Activated CD8-positive, alpha-beta memory T cell treated with anti-CD3 and anti-CD28 coated beads for 36 hours (primary cell): ENCODE measurements at regions not wholly inside any gene's neighbourhood (a gene's known extent, or its start where the extent isn't known, plus 50 kb on each side); places are given as distances from the start of the nearest gene placed in this dataset.

ENCODE experiments used
- CTCF ChIA-PET: fragments of 350-600 bp; sonication (Branson Sonifier 250); formaldehyde crosslinking; loops from one replicate; lab custom pipeline; 2021; ENCODE audit warnings: antibody characterized with exemption; lab: Charles Lee
- POLR2A ChIA-PET: fragments of 350-600 bp; sonication (Branson Sonifier 250); formaldehyde crosslinking; loops from one replicate; lab custom pipeline; 2021; ENCODE audit warnings: antibody characterized with exemption; lab: Charles Lee

- CTCF ChIA-PET, result no interaction called here
- POLR2A ChIA-PET, result no interaction called here
Measured at GRCh38 chr3:83500931-83501330, 1457.9 kb upstream of the CADM2 start.

- CTCF ChIA-PET, result no interaction called here
Measured at GRCh38 chr3:83513051-83513450, 1445.7 kb upstream of the CADM2 start.

GRCh38 chr3:83513677-83514076, 1445.1 kb upstream of the CADM2 start:
- CTCF ChIA-PET, result no interaction called here
- POLR2A ChIA-PET, result no interaction called here

More at GRCh38 chr3:83513051-83513450, 1445.7 kb upstream of the CADM2 start:
- POLR2A ChIA-PET, result no interaction called here

GRCh38 chr3:83514130-83514914, 1444.5 kb upstream of the CADM2 start:
- POLR2A ChIA-PET, result no interaction called here
- CTCF ChIA-PET, result no interaction called here

GRCh38 chr3:83515123-83515522, 1443.7 kb upstream of the CADM2 start:
- CTCF ChIA-PET, result no interaction called here
- POLR2A ChIA-PET, result no interaction called here

GRCh38 chr3:83523470-83524073, 1435.2 kb upstream of the CADM2 start:
- POLR2A ChIA-PET, result no interaction called here
- CTCF ChIA-PET, result no interaction called here

GRCh38 chr3:83524901-83525300, 1433.9 kb upstream of the CADM2 start:
- ChIA-PET CTCF (no interaction called here), POLR2A (no interaction called here)

- ChIA-PET POLR2A (no interaction called here), CTCF (no interaction called here)
Measured at GRCh38 chr3:83559082-83559481, 1399.7 kb upstream of the CADM2 start.

GRCh38 chr3:83567935-83568334, 1390.9 kb upstream of the CADM2 start:
- POLR2A ChIA-PET, result no interaction called here
- CTCF ChIA-PET, result no interaction called here

- CTCF ChIA-PET, result no interaction called here
- POLR2A ChIA-PET, result no interaction called here
Measured at GRCh38 chr3:83581546-83581945, 1377.2 kb upstream of the CADM2 start.

GRCh38 chr3:83601704-83602103, 1357.1 kb upstream of the CADM2 start:
- CTCF ChIA-PET, result no interaction called here
- POLR2A ChIA-PET, result no interaction called here

- ChIA-PET POLR2A (no interaction called here), CTCF (no interaction called here)
Measured at GRCh38 chr3:83622526-83622925, 1336.3 kb upstream of the CADM2 start.

GRCh38 chr3:83625261-83625660, 1333.5 kb upstream of the CADM2 start:
- CTCF ChIA-PET, result no interaction called here
- POLR2A ChIA-PET, result no interaction called here

- POLR2A ChIA-PET, result no interaction called here
- CTCF ChIA-PET, result no interaction called here
Measured at GRCh38 chr3:83628471-83628870, 1330.3 kb upstream of the CADM2 start.

GRCh38 chr3:83632526-83632925, 1326.3 kb upstream of the CADM2 start:
- CTCF ChIA-PET, result no interaction called here
- POLR2A ChIA-PET, result no interaction called here

GRCh38 chr3:83633758-83634157, 1325.0 kb upstream of the CADM2 start:
- POLR2A ChIA-PET, result no interaction called here
- CTCF ChIA-PET, result no interaction called here

GRCh38 chr3:83649692-83650091, 1309.1 kb upstream of the CADM2 start:
- CTCF ChIA-PET, result no interaction called here
- POLR2A ChIA-PET, result no interaction called here

GRCh38 chr3:83655083-83655482, 1303.7 kb upstream of the CADM2 start:
- ChIA-PET CTCF (no interaction called here), POLR2A (no interaction called here)

- ChIA-PET CTCF (no interaction called here), POLR2A (no interaction called here)
Measured at GRCh38 chr3:83662381-83662960, 1296.3 kb upstream of the CADM2 start.

GRCh38 chr3:83670416-83670815, 1288.4 kb upstream of the CADM2 start:
- POLR2A ChIA-PET, result no interaction called here
- CTCF ChIA-PET, result no interaction called here
